Ishikawa (cell line): ENCODE measurements at regions not wholly inside any gene's neighbourhood (a gene's known extent, or its start where the extent isn't known, plus 50 kb on each side); places are given as distances from the start of the nearest gene placed in this dataset.

Experiments
- CEBPB ChIP-seq: IDR thresholded peaks from 2 replicates; pipeline ENCODE4 v1.6.1; 2012
- CREB1 ChIP-seq: IDR thresholded peaks from 2 replicates; pipeline ENCODE4 v1.6.1; 2012; ENCODE audit warnings: low read depth
- EGR1 ChIP-seq: IDR thresholded peaks from 2 replicates; pipeline ENCODE4 v1.6.1; 2012
- EP300 ChIP-seq: IDR thresholded peaks from 2 replicates; pipeline ENCODE4 v1.6.1; 2012; ENCODE audit warnings: borderline replicate concordance
- FOXM1 ChIP-seq: IDR thresholded peaks from 2 replicates; pipeline ENCODE4 v1.6.1; 2012; ENCODE audit warnings: low read depth, borderline replicate concordance
- NFIC ChIP-seq: IDR thresholded peaks from 2 replicates; pipeline ENCODE4 v1.6.1; 2012
- RAD21 ChIP-seq: IDR thresholded peaks from 2 replicates; pipeline ENCODE4 v1.6.1; 2012; ENCODE audit warnings: low read depth
- TAF1 ChIP-seq: IDR thresholded peaks from 2 replicates; pipeline ENCODE4 v1.6.1; 2012; ENCODE audit warnings: low read depth, mild to moderate bottlenecking
- TCF12 ChIP-seq: IDR thresholded peaks from 2 replicates; pipeline ENCODE4 v1.6.1; 2012; ENCODE audit warnings: low read depth
- TEAD4 ChIP-seq: IDR thresholded peaks from 2 replicates; pipeline ENCODE4 v1.6.1; 2012
- YY1 ChIP-seq: IDR thresholded peaks from 2 replicates; pipeline ENCODE4 v1.6.1; 2012; ENCODE audit warnings: low read depth
- ZBTB7A ChIP-seq: IDR thresholded peaks from 2 replicates; pipeline ENCODE4 v1.6.1; 2012; ENCODE audit warnings: low read depth
- TF ChIP-seq, protein P1 (sequence below): IDR thresholded peaks from 2 replicates; pipeline ENCODE4 v1.6.1; 2012
- TF ChIP-seq, protein P2 (sequence below): IDR thresholded peaks from 2 replicates; pipeline ENCODE4 v1.6.1; 2012; ENCODE audit warnings: low read depth, mild to moderate bottlenecking

DNA sequence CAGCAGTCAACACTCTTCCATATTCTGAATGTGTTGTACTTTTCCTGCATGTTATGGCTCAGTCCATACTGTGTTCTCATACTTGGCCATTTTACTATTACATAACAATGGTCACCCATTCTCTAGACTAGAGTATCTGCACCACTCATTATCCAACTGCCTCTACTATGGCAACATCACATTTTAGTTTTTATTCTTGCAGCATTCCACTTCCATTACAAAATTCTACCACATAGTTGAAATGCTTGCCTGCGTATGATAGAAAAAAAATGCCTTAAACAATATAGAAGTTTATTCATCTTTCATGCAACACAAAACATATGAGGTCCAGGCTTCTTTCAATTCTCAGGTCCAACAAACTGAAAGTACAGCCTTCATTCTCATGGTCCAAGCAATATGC, 128.0 kb downstream of the TENT5A start:
- TF ChIP-seq TEAD4 (no peak), ZBTB7A (no peak), TCF12 (no peak), NFIC (no peak), RAD21 (no peak), FOXM1 (no peak), CEBPB (no peak), YY1 (no peak)
- TF ChIP-seq, protein P1, sequence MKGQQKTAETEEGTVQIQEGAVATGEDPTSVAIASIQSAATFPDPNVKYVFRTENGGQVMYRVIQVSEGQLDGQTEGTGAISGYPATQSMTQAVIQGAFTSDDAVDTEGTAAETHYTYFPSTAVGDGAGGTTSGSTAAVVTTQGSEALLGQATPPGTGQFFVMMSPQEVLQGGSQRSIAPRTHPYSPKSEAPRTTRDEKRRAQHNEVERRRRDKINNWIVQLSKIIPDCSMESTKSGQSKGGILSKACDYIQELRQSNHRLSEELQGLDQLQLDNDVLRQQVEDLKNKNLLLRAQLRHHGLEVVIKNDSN = no peak
- TF ChIP-seq, protein P2, sequence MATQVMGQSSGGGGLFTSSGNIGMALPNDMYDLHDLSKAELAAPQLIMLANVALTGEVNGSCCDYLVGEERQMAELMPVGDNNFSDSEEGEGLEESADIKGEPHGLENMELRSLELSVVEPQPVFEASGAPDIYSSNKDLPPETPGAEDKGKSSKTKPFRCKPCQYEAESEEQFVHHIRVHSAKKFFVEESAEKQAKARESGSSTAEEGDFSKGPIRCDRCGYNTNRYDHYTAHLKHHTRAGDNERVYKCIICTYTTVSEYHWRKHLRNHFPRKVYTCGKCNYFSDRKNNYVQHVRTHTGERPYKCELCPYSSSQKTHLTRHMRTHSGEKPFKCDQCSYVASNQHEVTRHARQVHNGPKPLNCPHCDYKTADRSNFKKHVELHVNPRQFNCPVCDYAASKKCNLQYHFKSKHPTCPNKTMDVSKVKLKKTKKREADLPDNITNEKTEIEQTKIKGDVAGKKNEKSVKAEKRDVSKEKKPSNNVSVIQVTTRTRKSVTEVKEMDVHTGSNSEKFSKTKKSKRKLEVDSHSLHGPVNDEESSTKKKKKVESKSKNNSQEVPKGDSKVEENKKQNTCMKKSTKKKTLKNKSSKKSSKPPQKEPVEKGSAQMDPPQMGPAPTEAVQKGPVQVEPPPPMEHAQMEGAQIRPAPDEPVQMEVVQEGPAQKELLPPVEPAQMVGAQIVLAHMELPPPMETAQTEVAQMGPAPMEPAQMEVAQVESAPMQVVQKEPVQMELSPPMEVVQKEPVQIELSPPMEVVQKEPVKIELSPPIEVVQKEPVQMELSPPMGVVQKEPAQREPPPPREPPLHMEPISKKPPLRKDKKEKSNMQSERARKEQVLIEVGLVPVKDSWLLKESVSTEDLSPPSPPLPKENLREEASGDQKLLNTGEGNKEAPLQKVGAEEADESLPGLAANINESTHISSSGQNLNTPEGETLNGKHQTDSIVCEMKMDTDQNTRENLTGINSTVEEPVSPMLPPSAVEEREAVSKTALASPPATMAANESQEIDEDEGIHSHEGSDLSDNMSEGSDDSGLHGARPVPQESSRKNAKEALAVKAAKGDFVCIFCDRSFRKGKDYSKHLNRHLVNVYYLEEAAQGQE = no peak

DNA sequence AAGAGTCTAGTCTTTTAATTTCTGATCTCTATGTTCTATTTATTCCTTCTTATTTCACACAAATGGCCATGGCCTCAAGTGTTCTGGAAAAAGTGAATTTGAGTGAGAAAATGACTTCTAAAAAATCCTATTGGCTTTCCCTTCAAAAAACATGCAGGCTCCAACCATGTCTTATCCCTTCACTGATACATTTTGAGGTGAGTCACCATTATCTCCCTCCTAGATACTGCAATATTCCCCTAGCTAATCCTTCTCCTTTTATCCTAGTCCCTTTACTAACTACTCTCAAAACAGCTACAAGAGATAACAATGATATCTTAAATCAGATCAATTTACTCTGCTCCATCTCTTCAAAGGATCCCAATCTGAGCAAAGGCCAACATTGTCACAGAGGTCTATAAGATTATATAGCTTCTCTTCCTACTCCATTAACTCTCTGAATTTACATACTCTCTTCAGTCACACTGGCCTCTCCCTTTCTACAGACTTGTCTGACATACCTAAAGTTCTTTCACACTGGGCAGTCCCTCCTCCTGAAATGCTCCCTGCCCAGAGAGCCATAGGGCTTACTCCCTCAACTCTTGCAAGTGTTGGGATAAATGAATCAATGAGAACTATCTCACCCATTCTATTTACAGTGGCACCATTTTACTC, 129.2 kb downstream of the TENT5A start:
- TF ChIP-seq NFIC (no peak), ZBTB7A (no peak), TAF1 (no peak)
- TF ChIP-seq, protein P1 = no peak

DNA sequence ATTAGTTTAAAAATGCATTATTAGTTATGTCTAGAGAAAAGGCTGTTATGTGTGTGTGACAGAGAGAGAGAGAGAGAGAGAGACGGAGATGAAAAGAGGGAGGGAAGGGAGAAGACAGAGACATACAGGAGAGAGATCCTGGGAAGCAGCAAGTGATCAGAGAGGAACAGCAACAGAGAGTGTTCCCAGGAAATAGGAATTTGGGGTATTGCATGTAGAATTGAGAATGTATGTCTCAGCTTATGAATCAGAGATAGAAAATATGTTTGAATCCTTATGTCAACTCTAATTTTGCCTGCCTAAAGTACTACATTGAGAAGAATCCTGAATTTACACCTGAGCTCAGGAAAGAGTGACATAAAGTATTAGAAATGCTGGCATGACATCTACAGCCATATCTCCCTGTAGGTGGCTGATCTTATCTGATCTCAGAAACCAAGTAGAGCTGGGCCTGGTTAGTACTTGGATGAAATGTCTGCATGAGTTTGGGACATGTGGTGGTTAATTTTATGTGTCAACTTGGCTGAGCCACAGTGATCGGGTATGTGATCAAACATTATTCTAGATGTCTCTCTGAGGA, 130.6 kb downstream of the TENT5A start:
- TF ChIP-seq EGR1 (no peak), TAF1 (no peak), YY1 (no peak), NFIC (no peak), EP300 (no peak), TEAD4 (no peak), RAD21 (no peak), ZBTB7A (no peak), CEBPB (no peak), TCF12 (no peak), FOXM1 (no peak), CREB1 (no peak)
- TF ChIP-seq, protein P2 = no peak
- TF ChIP-seq, protein P1 = no peak

DNA sequence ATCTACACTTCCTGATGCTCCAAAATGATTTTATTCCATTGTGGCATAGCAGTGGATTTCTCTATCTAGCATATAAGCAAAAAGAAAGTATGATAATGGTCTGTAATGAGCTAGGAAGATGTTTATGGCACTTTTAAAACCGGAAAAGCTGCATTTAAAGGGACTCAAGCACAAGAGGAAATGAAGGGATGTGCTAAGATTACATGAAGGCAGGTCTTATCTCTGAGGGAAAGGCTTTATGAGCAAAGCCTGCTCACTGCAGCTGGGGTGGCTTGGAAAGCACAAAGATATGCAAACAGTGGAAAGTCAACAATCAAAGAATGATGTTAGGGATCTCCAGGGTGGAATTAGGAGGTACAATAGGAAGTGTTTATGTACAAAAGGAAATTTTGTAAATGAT, 138.2 kb downstream of the TENT5A start:
- TF ChIP-seq, protein P2 = no peak
- no peak for TF ChIP-seq TAF1

DNA sequence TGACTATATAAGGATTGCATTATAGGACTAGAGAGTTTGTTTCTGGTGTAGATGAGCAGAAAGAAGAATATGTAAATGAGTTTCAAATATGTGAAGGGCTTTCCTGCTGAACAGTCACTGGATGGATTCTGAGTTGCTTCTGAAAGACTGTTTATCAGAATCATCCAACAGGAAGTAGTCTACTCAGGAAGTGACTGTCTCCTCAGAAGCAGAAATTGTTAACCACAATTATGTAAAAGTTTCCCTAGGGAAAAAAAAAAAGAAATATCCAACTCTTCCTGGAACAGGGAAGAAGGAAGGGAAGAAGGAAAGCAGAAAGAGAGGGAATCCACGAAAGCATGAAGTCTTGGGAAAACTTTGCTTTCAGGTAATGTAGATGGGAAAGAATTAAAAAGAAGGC, 138.9 kb downstream of the TENT5A start:
- TF ChIP-seq TCF12 = no peak
- TF ChIP-seq EP300 = no peak
- no peak for TF ChIP-seq EGR1
- no peak for TF ChIP-seq ZBTB7A
- TF ChIP-seq NFIC = no peak
- no peak for TF ChIP-seq CEBPB
- no peak for TF ChIP-seq YY1
- no peak for TF ChIP-seq FOXM1
- TF ChIP-seq RAD21 = no peak
- TF ChIP-seq CREB1 = no peak
- no peak for TF ChIP-seq TAF1
- TF ChIP-seq, protein P1 = no peak
